Sigmoid colon (tissue), 3 donors: ENCODE measurements at regions not wholly inside any gene's neighbourhood (a gene's known extent, or its start where the extent isn't known, plus 50 kb on each side); places are given as distances from the start of the nearest gene placed in this dataset.

Experiments
- POLR2A ChIP-seq, 2 donors: fragments of 450-650 bp; IDR thresholded peaks; one replicate each; pipeline ENCODE4 v1.6.1; 2016; ENCODE audit warnings: antibody characterized with exemption in 2 of 2, mild to moderate bottlenecking in 2 of 2, moderate library complexity in 2 of 2
- TF ChIP-seq, protein P1 (sequence below), 4 experiments: fragments of 450-650 bp in 3 of 4; fragments of 200-600 bp in 1 of 4; IDR thresholded peaks; one replicate each; pipeline ENCODE4 v1.5.1; 2016 to 2019; ENCODE audit warnings: antibody characterized with exemption in 4 of 4, mild to moderate bottlenecking in 3 of 4, moderate library complexity in 2 of 4

DNA sequence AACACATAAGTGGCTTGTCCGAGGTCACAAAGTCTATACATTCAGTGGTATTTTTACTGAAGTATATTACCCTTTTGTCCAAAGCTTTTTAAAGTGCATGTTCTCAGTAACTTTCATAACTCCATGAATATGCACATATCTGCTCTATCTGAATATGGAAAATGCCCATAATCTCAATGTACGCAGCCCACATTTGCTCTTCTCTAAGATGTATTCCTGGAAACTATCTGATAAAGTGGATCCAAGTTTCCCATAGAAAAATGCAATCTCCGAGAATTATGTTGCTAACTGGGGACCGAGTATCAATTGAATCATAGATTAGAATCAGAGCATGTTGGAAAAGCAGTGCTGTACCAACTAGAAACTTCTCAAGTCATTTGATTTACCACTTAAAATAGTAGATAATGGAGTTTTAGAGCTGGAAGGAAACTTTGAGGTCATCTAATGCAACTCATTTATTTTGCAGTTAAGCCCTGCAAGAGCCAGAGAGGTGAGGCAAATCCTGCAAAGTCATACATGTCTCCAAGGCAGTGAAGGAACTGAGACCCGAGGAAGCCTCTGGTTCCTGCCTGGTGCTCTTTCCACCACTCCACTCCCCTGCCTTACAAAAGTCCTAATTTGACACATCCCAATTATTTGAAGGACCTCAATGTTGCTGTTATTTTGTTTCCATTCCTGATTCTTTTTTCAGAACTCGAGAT lies 69.4 kb downstream of the CYCS start:
- TF ChIP-seq, protein P1, sequence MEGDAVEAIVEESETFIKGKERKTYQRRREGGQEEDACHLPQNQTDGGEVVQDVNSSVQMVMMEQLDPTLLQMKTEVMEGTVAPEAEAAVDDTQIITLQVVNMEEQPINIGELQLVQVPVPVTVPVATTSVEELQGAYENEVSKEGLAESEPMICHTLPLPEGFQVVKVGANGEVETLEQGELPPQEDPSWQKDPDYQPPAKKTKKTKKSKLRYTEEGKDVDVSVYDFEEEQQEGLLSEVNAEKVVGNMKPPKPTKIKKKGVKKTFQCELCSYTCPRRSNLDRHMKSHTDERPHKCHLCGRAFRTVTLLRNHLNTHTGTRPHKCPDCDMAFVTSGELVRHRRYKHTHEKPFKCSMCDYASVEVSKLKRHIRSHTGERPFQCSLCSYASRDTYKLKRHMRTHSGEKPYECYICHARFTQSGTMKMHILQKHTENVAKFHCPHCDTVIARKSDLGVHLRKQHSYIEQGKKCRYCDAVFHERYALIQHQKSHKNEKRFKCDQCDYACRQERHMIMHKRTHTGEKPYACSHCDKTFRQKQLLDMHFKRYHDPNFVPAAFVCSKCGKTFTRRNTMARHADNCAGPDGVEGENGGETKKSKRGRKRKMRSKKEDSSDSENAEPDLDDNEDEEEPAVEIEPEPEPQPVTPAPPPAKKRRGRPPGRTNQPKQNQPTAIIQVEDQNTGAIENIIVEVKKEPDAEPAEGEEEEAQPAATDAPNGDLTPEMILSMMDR (IDR thresholded peaks at IDR 0.05), result no peak
- TF ChIP-seq POLR2A (IDR thresholded peaks at IDR 0.05), result no peak
